HG03354 (cell line): ENCODE measurements at regions not wholly inside any gene's neighbourhood (a gene's known extent, or its start where the extent isn't known, plus 50 kb on each side); places are given as distances from the start of the nearest gene placed in this dataset.
"Not testable (repeated sequence)": the region's sequence is repeated elsewhere in the genome, so short reads cannot be mapped to it uniquely, and the experiment has no call there.

Source experiments
- ATAC-seq: cut with Tn5 transposase; IDR thresholded peaks from one replicate; pipeline ENCODE4 v1.9.1; 2021; ENCODE audit warnings: mild to moderate bottlenecking; ENCODE audit not compliant: unreplicated experiment, poor library complexity, severe bottlenecking

DNA sequence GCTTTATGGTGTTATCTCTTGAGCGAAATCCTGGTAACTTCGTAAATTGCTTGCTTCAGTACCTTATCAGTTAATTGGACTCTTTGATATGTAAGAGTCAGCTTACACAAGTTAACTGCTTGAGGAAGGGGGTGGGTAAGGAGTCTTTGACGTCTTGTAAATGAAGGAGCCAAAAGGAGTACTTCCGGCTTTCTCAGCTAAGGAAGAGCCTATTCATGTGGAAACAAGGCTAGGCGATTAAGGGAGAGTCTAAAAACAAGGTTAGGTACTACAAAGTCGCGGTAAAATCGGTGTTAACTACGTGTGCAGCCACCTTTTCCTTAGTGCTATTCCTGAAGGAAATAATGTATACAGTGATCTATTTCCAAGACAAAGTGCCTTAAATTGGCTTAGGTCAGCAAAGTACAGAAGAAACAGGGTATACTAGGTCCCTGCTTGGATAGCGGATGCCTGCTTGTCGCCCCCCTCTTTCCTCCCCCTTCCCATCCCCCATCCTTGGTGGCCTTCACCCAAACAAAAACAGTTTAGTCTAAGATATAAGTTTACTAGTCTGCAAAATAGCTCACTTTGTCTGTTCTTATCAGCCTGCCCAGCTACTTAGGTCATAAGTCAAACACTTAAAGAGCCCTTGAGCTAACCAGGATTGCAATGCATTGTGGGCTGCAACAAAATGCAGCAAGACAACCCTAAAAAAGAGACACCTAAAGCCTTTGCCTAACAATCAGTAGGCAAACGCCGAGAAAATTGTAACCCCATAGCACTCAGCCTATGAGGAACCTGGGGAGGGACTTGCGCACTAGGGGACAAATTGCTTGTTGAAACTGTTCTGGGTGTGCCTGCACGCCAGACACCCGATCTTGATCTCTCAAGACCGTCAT lies 147.3 kb downstream of the TRIM27 start:
- ATAC-seq, result no peak

DNA sequence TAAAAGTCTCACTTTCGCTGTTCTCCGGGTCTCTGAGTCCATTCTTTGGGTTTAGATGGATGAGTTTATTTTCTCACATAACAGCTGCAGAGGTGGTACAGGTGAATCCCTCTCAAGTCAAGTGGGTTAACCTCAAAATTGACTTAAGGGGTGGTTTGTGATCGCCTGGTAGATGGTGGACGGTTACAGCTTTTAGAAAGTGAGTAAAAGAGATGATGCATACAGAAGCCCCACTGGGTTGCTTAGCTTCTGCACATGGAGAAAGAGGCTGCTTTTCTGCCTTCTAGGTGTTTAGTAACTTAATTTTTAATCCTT lies 146.7 kb downstream of the TRIM27 start:
- no peak for ATAC-seq

DNA sequence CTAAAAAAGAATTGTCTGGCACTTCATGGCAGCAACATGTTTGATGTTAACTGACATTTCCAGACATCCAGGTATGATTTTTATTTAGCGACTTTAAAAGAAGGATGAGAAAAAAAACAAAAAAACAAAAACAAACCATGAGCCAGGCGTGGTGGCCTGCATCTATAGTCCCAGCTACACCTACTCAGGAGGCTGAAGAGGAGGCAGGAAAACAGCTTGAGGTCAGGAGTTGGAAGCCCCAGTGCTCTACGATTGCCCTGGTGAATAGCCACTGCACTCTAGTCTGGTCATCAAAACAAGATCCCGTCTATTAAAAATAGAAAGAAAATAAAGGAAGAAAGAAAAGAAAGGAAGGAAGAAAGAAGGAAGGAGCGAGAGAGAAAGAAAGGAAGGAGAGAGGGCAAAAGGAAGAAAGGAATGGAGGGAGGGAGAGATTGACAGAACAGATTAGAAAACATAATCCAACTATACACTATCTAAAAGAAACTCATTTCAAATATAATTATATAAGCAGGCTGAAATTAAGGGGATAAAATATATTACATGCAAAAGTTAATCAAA lies 141.6 kb downstream of the TRIM27 start:
- no peak for ATAC-seq

DNA sequence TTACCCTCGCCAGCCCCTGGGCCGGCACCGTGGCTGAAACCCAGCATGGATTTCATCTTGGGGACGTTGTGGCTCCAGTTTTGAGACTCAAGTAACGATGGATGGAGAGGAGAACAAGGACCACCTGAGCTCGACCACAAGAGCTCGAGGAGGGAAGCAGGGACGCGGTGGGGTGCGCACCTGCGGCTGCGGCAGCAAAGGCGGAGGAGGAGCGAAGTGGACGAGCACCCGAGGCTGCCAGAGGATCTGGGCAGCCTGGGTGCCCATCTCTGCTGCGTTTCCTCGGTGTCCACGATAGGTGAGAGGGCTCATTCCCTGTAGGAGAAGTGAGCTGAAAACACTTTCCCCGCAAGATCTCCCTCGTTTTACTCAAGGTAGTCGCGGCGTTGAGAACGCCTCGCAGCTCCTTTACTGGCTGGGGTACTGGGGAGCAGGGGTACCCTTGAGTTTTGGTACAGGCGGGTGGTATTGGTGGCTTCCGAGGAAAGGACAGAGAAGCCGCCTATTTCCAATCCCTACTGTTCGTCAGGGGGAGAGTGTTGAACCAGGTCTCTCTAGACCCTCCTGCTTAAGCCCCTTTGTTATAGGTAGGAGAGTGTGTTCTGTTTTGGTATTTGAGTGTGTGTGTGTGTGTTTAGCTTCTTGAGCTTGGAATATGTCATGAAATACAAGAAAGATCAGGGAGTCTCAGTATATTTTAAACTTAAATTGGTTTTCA lies 137.7 kb downstream of the TRIM27 start:
- ATAC-seq, result no peak

DNA sequence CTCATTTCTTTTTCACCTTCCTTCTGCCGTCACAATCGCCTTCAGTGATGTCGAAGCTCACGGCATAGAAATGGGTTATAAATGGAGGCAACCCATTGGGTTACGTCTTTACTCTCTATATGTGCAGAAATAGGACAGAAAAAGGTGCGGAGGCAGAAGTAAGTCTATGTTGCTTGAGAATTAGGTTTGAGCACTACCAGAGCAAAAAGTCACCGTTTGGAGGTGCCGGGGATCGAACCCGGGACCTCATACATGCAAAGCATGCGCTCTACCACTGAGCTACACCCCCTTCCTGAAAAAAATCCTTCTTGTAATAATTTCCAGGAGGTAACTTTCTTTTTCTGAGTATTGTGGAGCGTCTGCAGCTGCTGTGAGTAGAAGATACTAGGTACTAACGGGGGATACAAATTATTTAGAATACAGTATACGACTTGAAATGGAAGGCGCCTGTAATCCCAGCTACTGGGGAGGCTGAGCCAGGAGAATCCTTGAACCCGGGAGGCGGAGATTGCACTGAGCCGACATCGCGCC lies 134.2 kb downstream of the TRIM27 start:
- ATAC-seq, result no peak

DNA sequence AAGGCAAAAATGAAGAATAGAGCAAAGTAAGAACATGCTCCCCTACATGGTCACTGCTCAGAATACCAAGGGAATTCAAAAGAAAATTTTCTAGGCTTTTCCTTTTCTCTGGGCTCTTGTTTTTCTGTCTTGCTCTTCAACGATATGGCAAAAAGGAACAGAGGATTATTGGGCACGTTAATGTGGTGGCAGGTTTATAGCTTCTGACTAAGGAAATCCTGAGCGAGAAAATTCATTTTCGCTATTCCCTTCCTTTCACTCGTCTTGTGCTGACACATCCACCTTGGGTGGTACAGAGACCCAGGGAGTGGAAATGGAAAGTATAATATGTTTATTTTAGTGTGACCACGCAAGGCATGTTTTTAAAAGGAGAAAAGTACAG lies 132.8 kb downstream of the TRIM27 start:
- no peak for ATAC-seq

DNA sequence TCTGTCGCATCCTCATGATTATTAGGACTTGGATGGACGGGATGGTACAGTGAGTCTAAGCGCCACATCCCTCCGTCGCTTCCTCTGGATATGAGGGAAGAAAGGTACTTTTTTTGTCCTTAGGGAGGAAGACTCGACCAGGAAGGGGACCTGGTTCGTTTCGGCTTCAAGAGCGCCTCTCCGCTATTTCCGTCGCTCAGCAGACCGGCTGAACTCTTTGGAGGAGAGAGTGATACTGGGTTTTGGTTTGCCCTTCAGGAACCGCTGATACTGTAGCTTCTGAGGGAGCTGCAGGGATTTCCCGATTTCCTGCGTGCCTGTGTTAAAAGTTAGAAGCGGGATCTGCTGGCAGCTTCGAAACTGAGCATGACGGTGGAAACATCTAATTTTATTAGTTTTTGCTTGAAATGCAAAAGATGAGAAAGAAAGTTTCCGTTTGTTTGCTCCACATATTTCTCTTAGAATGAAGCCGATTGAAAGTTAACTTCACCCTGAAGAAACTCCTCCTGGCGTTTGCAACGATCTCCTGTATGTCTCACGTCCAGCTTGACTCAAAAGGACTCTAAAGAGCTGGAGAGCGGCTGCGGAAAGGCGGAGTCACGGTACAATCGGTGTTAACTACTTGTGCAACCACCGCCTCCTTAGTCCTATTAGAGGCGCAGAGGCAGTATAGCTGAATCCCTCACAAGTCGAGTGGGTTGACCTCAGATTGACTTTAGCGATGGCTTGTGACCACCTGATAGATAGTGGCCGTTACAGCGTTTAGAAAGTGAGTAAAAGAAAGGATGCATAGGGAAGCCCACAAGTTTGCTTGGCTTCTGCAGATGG lies 129.4 kb downstream of the TRIM27 start:
- no peak for ATAC-seq

DNA sequence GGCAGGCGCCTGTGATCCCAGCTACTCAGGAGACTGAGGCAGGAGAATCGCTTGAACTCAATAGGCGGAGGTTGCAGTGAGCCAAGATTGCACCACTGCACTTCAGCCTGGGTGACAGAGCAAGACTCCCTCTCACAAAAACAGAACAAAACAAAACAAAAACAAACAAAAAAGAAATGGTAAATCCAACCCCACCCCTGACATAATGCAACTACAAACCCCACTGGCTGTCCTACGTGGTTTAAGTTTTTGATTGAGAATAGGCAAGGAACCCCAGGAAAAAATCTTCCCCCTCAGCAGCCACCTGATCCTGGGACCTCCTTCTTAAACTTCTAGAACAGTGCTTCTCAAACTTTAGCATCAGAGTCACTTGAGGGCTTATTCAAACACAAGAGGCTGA lies 123.1 kb downstream of the TRIM27 start:
- ATAC-seq, result not testable (repeated sequence)

DNA sequence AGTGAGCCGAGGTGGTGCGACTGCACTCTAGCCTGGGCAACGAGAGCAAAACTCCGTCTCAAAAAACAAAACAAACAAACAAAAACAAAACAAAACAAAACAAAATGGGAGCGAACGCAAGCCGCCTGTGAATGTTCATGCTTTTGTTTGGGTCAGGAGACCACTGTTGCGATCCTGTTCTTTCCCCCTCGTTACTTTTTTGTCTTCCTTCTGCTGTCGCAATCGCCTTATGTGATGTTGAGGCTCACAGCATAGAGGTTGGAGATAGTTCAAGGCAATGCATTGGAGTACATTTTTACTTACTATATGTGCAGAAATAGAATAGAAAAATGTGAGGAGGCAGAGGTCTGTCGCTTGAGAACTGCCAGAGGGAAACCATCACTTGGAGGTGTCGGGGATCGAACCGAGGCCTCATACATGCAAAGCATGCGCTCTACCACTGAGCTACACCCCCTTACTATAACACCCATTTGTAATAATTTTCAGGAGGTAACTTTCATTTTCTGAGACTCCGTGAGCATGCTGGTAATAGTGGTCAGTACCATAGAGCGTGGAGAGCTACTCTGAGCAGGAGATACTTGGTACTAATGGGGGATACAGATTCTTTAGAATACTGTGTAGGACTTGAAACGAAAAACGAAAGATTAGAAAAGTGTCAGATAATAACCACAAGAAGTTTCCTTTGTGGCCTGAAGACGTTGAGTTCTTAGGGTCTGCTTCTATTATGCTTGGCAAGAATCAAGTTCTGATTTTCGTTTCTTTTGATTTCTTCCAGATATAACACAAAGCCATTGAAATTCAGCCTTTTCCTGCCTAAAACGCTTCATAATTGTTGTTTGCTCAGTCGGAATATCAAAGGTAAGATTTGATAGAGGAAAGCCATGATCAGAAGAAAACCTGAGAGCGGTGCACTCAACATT lies 121.1 kb downstream of the TRIM27 start:
- no peak for ATAC-seq

DNA sequence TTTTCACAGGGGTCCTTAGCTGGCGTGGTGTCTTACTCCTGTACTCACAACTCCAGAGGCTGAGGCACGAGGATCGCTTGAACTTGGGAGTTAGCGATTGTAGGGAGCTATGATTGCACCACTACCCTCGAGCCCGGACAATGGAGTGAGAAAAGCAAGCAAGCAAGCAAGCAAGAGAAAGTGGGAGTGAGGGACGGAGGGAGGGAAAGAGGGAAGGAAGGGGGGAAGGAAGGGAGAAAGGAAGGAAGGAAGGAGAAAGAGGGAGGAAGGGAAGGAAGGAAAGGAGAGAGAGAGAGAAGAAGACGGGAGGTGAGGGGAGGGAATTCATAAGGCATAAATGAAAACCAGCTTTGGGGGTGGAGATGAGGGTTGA lies 120.5 kb downstream of the TRIM27 start:
- no peak for ATAC-seq

DNA sequence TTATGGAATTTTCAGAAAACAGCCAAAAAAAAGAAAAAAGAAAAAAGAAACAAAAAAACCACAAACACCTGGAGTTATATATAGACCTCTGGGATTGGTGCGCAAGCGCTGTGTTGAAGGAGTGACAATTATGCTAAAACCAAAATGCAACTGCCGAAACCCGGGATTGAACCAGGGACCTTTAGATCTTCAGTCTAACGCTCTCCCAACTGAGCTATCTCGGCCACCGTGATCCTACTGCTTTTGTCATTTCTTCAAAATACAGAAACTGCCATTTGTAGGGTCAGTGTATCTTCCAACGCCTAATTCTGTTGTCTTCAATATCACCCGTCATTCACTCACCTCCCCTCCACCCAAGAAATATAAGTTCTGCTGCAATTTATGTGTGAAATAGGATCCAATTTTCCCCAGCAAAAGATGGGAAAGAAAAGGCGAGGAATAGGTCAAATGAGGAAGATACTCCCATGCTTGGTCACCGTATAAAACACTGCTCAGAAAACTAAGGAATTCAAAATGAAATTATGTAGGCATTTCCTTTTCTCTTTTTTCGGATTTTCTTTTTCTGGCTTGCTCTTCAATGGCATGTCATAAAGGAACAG lies 116.0 kb downstream of the TRIM27 start:
- no peak for ATAC-seq

DNA sequence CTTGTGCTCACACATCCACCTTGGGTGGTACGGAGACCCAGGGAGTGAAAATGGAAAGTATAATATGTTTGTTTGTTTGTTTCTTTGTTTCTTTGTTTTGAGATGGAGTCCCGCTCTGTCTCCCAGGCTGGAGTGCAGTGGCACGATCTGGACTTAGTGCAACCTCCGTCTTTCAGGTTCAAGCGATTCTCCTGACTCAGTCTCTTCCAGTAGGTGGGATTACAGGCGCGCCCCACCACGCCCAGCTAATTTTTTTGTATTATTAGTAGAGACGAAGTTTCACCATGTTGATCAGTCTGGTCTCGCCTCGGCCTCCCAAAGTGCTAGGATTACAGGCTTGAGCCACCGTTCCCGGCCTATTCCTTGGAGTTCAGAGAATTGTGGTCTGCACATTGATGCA lies 115.4 kb downstream of the TRIM27 start:
- ATAC-seq, result no peak

DNA sequence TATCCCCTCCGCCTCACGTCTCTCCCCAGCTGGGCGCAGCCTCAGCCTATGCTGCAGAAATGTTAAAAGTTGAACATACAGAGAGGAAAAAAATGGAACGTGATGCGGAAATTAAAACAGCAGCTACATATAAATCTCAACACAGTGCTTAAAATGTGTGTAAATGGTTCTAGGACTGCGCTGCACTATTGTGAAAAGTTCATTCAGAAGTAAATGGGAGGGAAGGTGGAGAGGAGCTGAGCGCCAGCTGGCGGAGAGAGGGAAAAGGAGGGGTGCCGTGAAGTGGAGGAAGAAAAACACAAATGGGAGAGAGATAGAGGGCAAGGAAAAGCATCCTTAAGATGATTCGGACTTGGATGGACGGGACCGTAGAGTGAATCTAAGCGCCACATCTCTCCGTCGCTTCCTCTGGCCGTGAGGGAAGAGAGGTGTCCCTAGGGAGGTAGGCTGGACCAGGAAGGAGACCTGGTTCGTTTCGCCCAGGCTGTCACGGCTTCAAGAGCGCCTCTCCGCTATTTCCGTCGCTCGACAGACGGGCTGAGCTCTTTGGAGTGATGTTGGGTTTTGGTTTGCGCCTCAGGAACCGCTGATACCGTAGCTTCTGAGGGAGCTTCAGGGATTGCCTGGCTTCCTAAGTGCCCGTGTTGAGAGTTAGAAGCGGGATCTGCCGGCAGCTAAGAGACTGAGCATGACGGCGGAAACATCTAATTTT lies 113.7 kb downstream of the TRIM27 start:
- no peak for ATAC-seq

DNA sequence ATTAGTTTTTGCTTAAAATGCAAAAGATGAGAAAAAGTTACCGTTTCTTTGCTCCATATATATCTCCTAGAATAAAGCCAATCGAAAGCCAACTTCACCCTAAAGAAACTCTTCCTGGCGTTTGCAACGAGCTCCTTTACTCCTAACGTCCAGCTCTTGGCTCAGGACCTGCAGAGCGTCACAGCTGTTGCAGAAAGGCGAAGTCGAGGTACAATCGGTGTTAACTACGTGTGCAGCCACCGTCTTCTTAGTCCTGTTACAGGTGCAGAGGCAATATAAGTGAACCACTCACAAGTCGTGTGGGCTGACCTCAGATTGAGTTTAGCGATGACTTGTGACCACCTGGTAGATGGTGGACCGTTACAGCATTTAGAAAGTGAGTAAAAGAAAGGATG lies 113.1 kb downstream of the TRIM27 start:
- ATAC-seq, result no peak

DNA sequence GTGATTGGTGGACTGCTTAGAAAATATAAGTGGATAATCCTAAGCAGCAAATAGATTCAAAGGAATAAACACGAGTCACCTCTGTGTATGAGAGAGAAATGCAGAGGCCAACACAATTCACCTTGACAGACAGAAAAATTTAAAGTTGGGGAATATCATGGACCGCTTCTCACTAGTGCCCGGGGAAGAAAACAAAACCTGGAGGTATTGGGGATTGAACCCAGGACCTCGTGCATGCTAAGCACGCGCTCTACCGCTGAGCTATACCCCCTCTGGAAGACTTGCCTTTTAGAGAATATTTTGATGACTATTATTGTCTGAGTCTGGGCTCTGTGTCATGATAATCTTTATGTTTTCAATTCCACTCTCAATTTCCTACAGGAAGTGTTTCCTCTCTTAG lies 111.9 kb downstream of the TRIM27 start:
- no peak for ATAC-seq

DNA sequence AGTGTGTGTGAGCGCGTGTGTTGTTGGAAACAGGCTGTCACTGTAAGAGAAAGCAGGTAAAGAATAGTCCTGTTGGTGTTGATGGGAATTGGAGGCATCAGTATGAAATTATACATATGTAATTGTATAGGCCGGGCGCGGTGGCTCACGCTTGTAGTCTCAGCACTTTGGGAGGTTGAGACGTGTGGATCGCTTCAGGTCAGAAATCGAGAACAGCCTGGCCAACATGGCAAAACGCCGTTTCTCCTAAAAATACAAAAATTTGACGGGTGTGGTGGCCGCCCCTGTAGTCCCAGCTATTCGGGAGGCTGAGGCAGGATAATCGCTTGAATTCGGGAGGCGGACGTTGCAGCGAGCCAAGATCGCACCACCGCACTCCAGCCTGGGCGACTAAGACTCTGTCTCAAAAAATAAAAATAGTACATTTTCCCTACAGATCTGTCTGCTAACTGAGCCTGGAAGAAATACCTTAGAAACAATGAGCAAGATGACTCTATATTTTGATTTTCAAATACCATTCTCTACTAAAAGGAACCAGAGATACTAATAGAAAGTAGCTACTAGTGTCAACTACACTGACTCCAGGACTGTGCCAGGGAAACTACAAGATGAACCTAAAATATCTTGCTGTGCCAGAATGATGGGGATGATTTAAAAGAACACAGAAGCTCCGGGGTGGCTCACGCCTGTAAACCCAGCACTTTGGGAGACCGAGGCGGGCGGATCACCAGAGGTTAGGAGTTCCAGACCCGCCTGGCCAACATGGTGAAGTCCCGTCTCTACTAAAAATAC lies 110.8 kb downstream of the TRIM27 start:
- ATAC-seq, result no peak
